GM23338 (cell line): ENCODE measurements at regions not wholly inside any gene's neighbourhood (a gene's known extent, or its start where the extent isn't known, plus 50 kb on each side); places are given as distances from the start of the nearest gene placed in this dataset.

ENCODE experiments used
- ATAC-seq: fragments of 200-7000 bp; cut with Tn5 transposase; 3 replicates; pipeline ENCODE4 v1.9.1; 2020
- DNase-seq: peaks from one replicate; pipeline ENCODE4 v3.0.0-alpha.2; 2015; ENCODE audit warnings: low spot score
- H2AFZ ChIP-seq: fragments of 200-600 bp; sonication (generic); 2 replicates; pipeline ENCODE4 v1.8.0; 2016; ENCODE audit warnings: antibody characterized with exemption, mild to moderate bottlenecking, moderate library complexity
- H3F3A ChIP-seq: fragments of 200-600 bp; sonication (generic); replicated peaks from 2 replicates; pipeline ENCODE4 v1.8.0; 2017; ENCODE audit warnings: antibody characterized with exemption, mixed run types, low read depth
- H3K27ac ChIP-seq: fragments of 200-600 bp; sonication (generic); 2 replicates; pipeline ENCODE4 v1.6.1; 2016; ENCODE audit warnings: low read depth
- H3K27me3 ChIP-seq: fragments of 200-600 bp; sonication (generic); 2 replicates; pipeline ENCODE4 v1.8.0; 2016; ENCODE audit warnings: mild to moderate bottlenecking, mixed run types, moderate library complexity; ENCODE audit not compliant: insufficient read depth
- H3K36me3 ChIP-seq: fragments of 200-600 bp; sonication (generic); 2 replicates; pipeline ENCODE4 v1.8.0; 2016; ENCODE audit warnings: mild to moderate bottlenecking; ENCODE audit not compliant: insufficient read depth
- H3K4me1 ChIP-seq: fragments of 200-600 bp; sonication (generic); 2 replicates; pipeline ENCODE4 v1.8.0; 2016; ENCODE audit warnings: mild to moderate bottlenecking, moderate library complexity; ENCODE audit not compliant: insufficient read depth
- H3K4me2 ChIP-seq: fragments of 200-600 bp; sonication (generic); 2 replicates; pipeline ENCODE4 v1.7.1; 2017; ENCODE audit warnings: mixed run types
- H3K4me3 ChIP-seq: fragments of 200-600 bp; sonication (generic); 2 replicates; pipeline ENCODE4 v1.6.1; 2016; ENCODE audit warnings: mixed run types
- H3K79me2 ChIP-seq: fragments of 200-600 bp; sonication (generic); replicated peaks from 2 replicates; pipeline ENCODE4 v1.8.0; 2017; ENCODE audit warnings: mild to moderate bottlenecking; ENCODE audit not compliant: insufficient read depth
- H3K9me2 ChIP-seq: fragments of 200-600 bp; sonication (generic); 2 replicates; pipeline ENCODE4 v1.8.0; 2017; ENCODE audit not compliant: insufficient read depth
- H4K20me1 ChIP-seq: fragments of 200-600 bp; sonication (generic); replicated peaks from 2 replicates; pipeline ENCODE4 v1.8.0; 2017; ENCODE audit warnings: mild to moderate bottlenecking; ENCODE audit not compliant: insufficient read depth
- H3K27ac Mint-ChIP-seq: 2 replicates; pipeline ENCODE4 v1.8.0; 2020; ENCODE audit warnings: inconsistent platforms, mild to moderate bottlenecking, moderate library complexity, mixed read lengths
- H3K27me3 Mint-ChIP-seq: 3 replicates; pipeline ENCODE4 v1.8.0; 2022; ENCODE audit warnings: low read depth, mild to moderate bottlenecking, moderate library complexity, mixed read lengths, inconsistent platforms; ENCODE audit not compliant: insufficient read depth, poor library complexity
- H3K36me3 Mint-ChIP-seq: 3 replicates; pipeline ENCODE4 v1.8.0; 2021; ENCODE audit warnings: low read depth, mild to moderate bottlenecking, inconsistent platforms, moderate library complexity, mixed read lengths
- H3K4me1 Mint-ChIP-seq: 3 replicates; pipeline ENCODE4 v1.8.0; 2020; ENCODE audit warnings: mild to moderate bottlenecking, inconsistent platforms, mixed read lengths
- H3K4me3 Mint-ChIP-seq: 3 replicates; pipeline ENCODE4 v1.8.0; 2021; ENCODE audit warnings: moderate library complexity, mild to moderate bottlenecking, inconsistent platforms, mixed read lengths
- H3K9me3 Mint-ChIP-seq: 3 replicates; pipeline ENCODE4 v1.8.0; 2020; ENCODE audit warnings: moderate library complexity, mild to moderate bottlenecking, inconsistent platforms, mixed read lengths
- CREB1 ChIP-seq: fragments of 250-450 bp; sonication (Bioruptor Pico); IDR thresholded peaks from 2 replicates; pipeline ENCODE4 v1.5.0; 2020; ENCODE audit warnings: low read depth, mild to moderate bottlenecking, moderate library complexity
- CTCF ChIP-seq, 2 experiments: fragments of 200-600 bp in 1 of 2; sonication (generic) in 1 of 2; conservative IDR thresholded peaks; 2 replicates each; pipeline versions ENCODE4 v1.5.1 to v1.6.1; 2016 to 2017; ENCODE audit warnings: antibody characterized with exemption in 2 of 2, low read depth in 2 of 2, mild to moderate bottlenecking in 2 of 2, moderate library complexity in 1 of 2
- ETS1 ChIP-seq: IDR thresholded peaks from 2 replicates; pipeline ENCODE4 v1.6.1; 2016; ENCODE audit warnings: antibody characterized with exemption
- EZH2 ChIP-seq: fragments of 200-600 bp; sonication (generic); IDR thresholded peaks from one replicate; pipeline ENCODE4 v1.8.0; 2017; ENCODE audit warnings: antibody characterized with exemption, mild to moderate bottlenecking, low read depth; ENCODE audit not compliant: unreplicated experiment
- EZH2phosphoT487 ChIP-seq: fragments of 200-600 bp; sonication (generic); IDR thresholded peaks from one replicate; pipeline ENCODE4 v1.8.1; 2018; ENCODE audit warnings: antibody characterized with exemption; ENCODE audit not compliant: unreplicated experiment
- JUNB ChIP-seq: IDR thresholded peaks from one replicate; pipeline ENCODE4 v1.6.1; 2016; ENCODE audit warnings: antibody characterized with exemption; ENCODE audit not compliant: unreplicated experiment
- NANOG ChIP-seq: IDR thresholded peaks from 2 replicates; pipeline ENCODE4 v1.6.1; 2016; ENCODE audit warnings: antibody characterized with exemption, borderline replicate concordance
- POLR2AphosphoS5 ChIP-seq: IDR thresholded peaks from 2 replicates; pipeline ENCODE4 v1.6.1; 2016; ENCODE audit warnings: antibody characterized with exemption, low read depth
- REST ChIP-seq: IDR thresholded peaks from one replicate; pipeline ENCODE4 v1.6.1; 2018; ENCODE audit warnings: antibody characterized with exemption; ENCODE audit not compliant: unreplicated experiment
- STAT1 ChIP-seq: IDR thresholded peaks from one replicate; pipeline ENCODE4 v1.6.1; 2016; ENCODE audit warnings: antibody characterized with exemption; ENCODE audit not compliant: unreplicated experiment
- ZNF114 ChIP-seq: fragments of 250-450 bp; sonication (Bioruptor Pico); IDR thresholded peaks from 2 replicates; pipeline ENCODE4 v1.5.0; 2020; ENCODE audit warnings: mild to moderate bottlenecking, moderate library complexity
- ZNF331 ChIP-seq: fragments of 250-450 bp; sonication (Bioruptor Pico); IDR thresholded peaks from 2 replicates; pipeline ENCODE4 v1.5.0; 2020; ENCODE audit warnings: low read depth, mild to moderate bottlenecking, moderate library complexity
- ZNF462 ChIP-seq: fragments of 250-450 bp; sonication (Bioruptor Pico); IDR thresholded peaks from 2 replicates; pipeline ENCODE4 v1.5.0; 2020; ENCODE audit warnings: mild to moderate bottlenecking, moderate library complexity

GRCh38 chr2:219954331-219954730 is 326.9 kb downstream of the SLC4A3 start:
- no peaks in the 10 kb centered on the region for H3K9me2 ChIP-seq
- H3K4me3 ChIP-seq: no peak overlapping the region
- H2AFZ ChIP-seq: no peak overlapping the region
- no peaks in the 10 kb centered on the region for H4K20me1 ChIP-seq
- H3K27me3 ChIP-seq: no peaks in the 10 kb centered on the region
- H3K4me1 ChIP-seq: no peaks in the 10 kb centered on the region
- Mint-ChIP-seq H3K27me3 (no peaks in the 10 kb centered on the region), H3K4me3 (no peak overlapping the region), H3K27ac (no peak overlapping the region), H3K9me3 (peaks cover 15% of the 10 kb centered on the region), H3K36me3 (peaks cover 4% of the 10 kb centered on the region; the same call in 1 of the 3 replicates), H3K4me1 (no peaks in the 10 kb centered on the region)
- H3K4me2 ChIP-seq: no peak overlapping the region
- no peaks in the 10 kb centered on the region for H3K79me2 ChIP-seq
- no peak for TF ChIP-seq ETS1
- no peak for TF ChIP-seq JUNB
- no peak for TF ChIP-seq EZH2
- TF ChIP-seq ZNF114 (CRISPR knock-in tag): no peak
- no peak for TF ChIP-seq CTCF (conservative IDR thresholded peaks at IDR 0.05; ENCODE audit: low read depth in 2 of 2)
- no peak for TF ChIP-seq ZNF462 (CRISPR knock-in tag)
- no peak for TF ChIP-seq CREB1 (CRISPR knock-in tag)
- no peak for TF ChIP-seq ZNF331 (CRISPR knock-in tag)
- no peak for TF ChIP-seq NANOG
- no peak for TF ChIP-seq EZH2phosphoT487
- no peak for TF ChIP-seq STAT1
- no peak for TF ChIP-seq POLR2AphosphoS5
- TF ChIP-seq REST: no peak
- no peaks in the 10 kb centered on the region for H3K36me3 ChIP-seq
- H3F3A ChIP-seq: no peaks in the 10 kb centered on the region
- H3K27ac ChIP-seq: no peak overlapping the region
- DNase-seq: no peak
- no peak for ATAC-seq
